AG20443 (cell line): ENCODE measurements at regions not wholly inside any gene's neighbourhood (a gene's known extent, or its start where the extent isn't known, plus 50 kb on each side); places are given as distances from the start of the nearest gene placed in this dataset.

Experiments used
- DNase-seq: peaks from one replicate; pipeline ENCODE4 v3.0.0; 2012; ENCODE audit warnings: low spot score, mixed read lengths

GRCh38 chr16:35295856-35296255 is 1836.4 kb downstream of the TP53TG3F start:
- no peak for DNase-seq

- DNase-seq = no peak
These were observed 1837.7 kb downstream of the TP53TG3F start for GRCh38 chr16:35296962-35297653.

- no peak for DNase-seq
These were observed 1839.2 kb downstream of the TP53TG3F start for GRCh38 chr16:35298460-35299243.

GRCh38 chr16:35302859-35303258 is 1843.4 kb downstream of the TP53TG3F start:
- DNase-seq = no peak

GRCh38 chr16:35305476-35305875 is 1846.1 kb downstream of the TP53TG3F start:
- DNase-seq = no peak

GRCh38 chr16:35306915-35307314 is 1847.5 kb downstream of the TP53TG3F start:
- DNase-seq = no peak

- no peak for DNase-seq
These were observed 1849.3 kb downstream of the TP53TG3F start for GRCh38 chr16:35308674-35309073.

- no peak for DNase-seq
These were observed 1851.6 kb downstream of the TP53TG3F start for GRCh38 chr16:35310999-35311398.

GRCh38 chr16:35311475-35311874 is 1852.1 kb downstream of the TP53TG3F start:
- no peak for DNase-seq

- DNase-seq = no peak
These were observed 1854.9 kb downstream of the TP53TG3F start for GRCh38 chr16:35314298-35314697.

- DNase-seq = no peak
These were observed 1860.3 kb downstream of the TP53TG3F start for GRCh38 chr16:35319536-35320192.

- no peak for DNase-seq
These were observed 1866.5 kb downstream of the TP53TG3F start for GRCh38 chr16:35325936-35326335.

- DNase-seq = no peak
These were observed 1879.9 kb downstream of the TP53TG3F start for GRCh38 chr16:35339337-35339736.

- DNase-seq = no peak
These were observed 1882.6 kb downstream of the TP53TG3F start for GRCh38 chr16:35342012-35342411.

GRCh38 chr16:35344012-35344762 is 1884.8 kb downstream of the TP53TG3F start:
- DNase-seq = no peak

GRCh38 chr16:35352431-35352830 is 1893.0 kb downstream of the TP53TG3F start:
- no peak for DNase-seq

- no peak for DNase-seq
These were observed 1904.1 kb downstream of the TP53TG3F start for GRCh38 chr16:35363510-35363909.

GRCh38 chr16:35364263-35364662 is 1904.9 kb downstream of the TP53TG3F start:
- DNase-seq = no peak

- DNase-seq = no peak
These were observed 1906.3 kb downstream of the TP53TG3F start for GRCh38 chr16:35365675-35366074.

- DNase-seq = no peak
These were observed 1911.2 kb downstream of the TP53TG3F start for GRCh38 chr16:35370617-35371016.

- DNase-seq = no peak
These were observed 1917.7 kb downstream of the TP53TG3F start for GRCh38 chr16:35377142-35377541.

- DNase-seq = no peak
These were observed 1927.2 kb downstream of the TP53TG3F start for GRCh38 chr16:35386619-35387018.
